ENCODE measurements at regions not wholly inside any gene's neighbourhood (a gene's known extent, or its start where the extent isn't known, plus 50 kb on each side); places are given as distances from the start of the nearest gene placed in this dataset.
"Not testable (repeated sequence)": the region's sequence is repeated elsewhere in the genome, so short reads cannot be mapped to it uniquely, and the experiment has no call there.

DNA sequence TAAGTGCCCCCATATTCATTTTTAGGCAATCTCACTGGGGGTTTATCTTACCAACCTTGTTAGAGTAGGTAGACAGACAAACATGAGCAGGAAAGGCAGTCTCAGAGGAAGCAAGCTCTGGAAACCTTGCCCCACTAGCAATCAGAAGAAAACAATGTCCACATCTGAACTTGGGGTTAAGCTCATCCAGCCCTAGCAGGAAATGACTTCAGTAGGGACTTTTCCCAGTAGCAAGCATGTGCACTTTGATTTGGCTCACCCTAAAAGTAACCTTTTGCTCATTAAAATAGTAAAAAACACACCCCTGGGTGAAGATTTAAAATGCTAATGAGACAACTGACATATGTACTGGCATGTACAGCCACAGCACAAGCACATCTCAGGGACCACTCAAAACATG, 175.5 kb downstream of the AKAIN1 start:
- DNase-seq = no peak

DNA sequence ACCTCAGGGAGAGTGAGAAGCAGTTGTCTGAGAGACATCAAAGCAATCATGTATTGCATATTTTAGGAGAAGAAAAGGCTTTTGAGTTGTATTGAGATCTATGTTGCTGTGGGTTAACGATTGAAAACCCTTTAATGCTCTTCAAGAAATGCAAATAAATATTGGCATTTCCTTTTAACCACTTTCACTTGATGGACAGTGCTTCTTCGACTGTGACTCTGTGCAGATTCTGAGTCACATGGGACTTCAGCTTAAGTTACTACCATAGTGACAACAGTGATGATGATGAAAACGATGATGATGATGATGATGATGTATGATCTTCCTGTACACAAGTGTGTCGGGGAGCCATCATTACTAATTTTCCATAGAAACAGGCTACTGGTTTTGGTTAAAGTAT, 181.8 kb downstream of the AKAIN1 start:
- no peak for DNase-seq

DNA sequence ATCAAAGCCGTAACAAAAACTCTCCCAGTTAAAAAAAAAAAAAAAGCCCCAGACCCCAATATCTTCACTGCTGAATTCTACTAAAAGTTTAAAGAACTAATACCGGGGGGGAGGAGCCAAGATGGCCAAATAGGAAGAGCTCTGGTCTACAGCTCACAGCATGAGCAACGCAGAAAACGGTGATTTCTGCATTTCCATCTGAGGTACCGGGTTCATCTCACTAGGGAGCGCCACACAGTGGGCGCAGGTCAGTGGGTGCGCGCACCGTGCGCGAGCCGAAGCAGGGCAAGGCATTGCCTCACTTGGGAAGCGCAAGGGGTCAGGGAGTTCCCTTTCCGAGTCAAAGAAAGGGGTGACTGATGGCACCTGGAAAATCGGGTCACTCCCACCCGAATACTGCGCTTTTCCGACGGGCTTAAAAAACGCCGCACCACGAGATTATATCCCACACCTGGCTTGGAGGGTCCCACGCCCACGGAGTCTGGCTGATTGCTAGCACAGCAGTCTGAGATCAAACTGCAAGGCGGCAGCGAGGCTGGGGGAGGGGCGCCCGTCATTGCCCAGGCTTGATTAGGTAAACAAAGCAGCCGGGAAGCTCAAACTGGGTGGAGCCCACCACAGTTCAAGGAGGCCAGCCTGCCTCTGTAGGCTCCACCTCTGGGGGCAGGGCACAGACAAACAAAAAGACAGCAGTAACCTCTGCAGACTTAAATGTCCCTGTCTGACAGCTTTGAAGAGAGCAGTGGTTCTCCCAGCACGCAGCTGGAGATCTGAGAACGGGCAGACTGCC, 192.8 kb downstream of the AKAIN1 start:
- DNase-seq = peak; percentile 8

DNA sequence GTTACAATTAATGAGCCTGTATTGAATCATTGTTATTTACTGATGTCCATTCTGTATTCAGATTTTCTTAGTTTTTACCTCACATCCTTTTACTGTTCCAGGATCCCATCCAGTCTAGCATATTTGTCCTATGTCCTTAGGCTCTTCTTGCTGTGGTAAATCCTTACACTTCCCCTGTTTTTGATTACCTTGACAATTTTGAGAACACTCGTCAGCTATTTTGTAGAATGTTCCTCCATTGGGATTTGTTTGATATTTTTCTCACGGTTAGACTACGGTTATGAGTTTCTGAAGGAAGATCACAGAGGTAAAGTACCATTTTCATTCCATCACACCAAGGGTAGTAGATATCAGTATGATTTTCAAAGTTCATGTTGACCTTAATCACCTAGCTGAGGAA, 202.3 kb downstream of the AKAIN1 start:
- DNase-seq = no peak

DNA sequence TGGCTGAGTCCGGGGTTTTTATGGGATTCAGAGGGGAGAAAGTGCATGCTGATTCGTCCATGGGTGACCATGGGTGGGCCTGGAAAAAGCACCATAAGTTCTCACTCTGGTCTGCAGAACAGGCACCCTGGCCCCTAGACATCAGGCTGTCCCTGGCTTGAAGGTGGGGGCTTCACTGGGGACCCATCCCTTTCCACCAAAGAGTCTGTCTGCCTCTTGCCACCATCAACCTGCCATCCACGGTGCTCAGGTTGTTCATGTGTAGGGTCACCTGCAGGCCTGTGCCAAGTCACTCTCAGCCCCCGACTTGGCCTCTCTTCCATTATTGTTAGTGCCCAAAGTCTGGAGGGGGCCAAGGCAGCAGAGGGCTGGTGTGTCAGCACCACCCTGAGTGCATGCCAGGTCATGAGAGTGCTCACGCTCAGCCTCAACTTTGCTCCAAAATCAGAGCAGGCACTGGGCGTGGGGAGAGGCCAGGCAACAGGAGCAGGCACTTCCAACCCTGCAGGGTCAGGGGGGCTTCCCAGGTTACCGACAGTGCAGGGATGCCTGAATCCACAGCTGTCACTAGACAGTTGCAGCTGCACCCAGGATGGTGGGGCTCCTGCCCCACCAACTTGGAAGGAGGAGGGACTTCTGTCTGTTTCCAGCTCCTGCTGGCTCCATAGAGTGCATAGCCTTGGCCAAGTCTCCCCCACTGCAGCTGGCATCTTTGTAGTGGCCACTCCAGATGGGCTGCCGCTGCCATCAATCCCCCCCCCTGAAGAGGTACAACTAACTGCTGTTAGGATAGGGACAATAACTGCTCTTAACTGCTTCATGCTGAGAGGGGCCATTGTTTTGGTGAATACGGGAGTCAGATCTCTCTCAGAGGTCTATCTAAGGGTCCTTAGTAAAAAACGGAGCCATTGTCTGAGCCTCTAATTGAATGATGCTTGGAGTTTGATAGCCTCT, 209.3 kb downstream of the AKAIN1 start:
- no peak for DNase-seq

DNA sequence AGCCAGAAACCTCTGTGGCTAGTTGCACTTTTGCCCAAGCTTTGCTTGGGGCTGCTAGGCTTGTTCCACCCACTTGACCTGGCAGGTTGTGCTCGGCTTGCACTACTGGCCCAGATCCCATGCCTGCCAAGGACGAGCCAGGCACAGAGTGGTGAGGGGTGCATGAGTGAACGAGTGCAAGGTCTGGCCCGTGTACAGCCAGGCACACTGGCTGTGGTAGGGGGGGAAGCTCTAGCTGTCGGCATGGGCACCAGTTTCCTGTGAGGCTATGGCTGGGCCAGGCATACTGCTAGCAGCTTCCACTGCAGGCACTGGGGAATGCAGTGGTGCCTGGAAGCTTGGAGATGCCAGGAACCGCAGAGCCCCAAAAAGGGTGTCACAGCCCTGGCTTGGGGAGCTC, 210.4 kb downstream of the AKAIN1 start:
- DNase-seq = no peak

DNA sequence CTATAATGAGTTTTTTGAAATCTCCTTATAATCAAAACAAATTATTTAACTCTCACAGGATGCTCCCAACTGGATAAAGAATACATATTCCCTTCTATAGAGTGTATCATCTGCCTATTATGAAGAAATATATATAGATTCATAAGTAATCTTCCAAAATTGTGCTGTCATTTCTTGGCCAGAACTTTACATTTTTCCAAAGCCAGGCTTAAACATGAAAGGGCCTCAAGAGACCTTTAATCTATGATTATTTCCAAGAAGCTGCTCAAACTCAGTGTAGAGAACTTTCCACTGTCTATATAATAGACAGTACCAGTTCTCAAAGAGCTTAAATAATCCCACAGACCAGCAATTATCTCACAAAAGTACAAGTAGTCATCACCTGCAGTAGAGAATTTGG, 211.0 kb downstream of the AKAIN1 start:
- DNase-seq = no peak

DNA sequence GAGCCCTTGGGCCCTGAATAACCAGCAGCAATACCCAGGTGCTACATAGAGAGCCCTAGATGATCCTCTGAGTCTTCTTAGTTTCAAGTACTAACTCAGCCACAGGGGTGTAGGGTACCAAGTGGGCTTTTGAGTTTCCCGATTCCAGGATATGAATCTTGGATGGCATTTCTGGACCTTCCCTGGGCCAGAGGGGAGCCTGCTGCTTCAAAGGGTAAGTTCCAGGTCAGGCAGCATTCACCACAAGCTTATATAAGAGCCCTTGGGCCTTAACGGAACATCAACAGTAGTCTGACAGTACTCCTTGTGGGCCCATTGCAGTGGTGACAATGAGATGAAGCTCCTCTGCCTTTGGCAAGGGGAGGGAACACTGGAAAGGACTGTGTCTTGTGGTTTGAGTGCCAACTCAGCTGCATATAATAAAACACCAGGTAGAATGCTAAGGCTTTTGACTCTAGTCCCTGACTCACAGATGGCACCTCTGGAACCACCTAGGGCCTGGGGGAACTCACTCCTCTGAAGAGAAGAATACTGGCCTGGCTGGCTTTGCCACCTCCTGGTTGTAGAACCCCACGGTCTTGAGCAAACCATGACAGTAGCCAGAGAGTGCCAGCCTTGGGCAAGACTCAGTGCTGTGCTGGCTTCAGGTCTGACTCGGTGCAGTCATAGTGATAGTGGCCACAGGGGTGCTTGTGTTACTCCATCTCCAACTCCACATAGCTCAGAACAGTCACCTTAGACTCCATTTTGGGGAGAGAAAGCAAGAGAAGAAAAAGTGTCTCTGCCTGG, 235.7 kb downstream of the AKAIN1 start:
- DNase-seq = no peak

DNA sequence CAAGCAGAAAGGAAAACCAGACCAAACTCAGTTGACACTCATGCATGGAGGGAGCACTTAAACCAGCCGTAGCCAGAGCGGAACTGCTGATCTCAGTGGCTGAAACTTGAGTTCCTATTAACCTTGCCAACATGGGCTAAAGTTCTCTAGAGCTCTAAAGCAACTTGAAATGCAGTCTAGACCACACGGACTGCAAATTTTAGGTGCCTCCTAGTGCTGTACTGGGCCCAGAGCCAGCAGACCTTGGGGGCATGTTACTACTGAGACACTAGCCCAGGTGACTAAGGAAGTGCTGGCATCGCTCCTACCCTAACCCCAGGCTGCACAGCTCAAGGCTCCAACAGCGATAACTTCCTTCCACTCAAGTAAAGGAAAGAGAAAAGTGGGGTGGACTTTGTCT, 236.5 kb downstream of the AKAIN1 start:
- no peak for DNase-seq

DNA sequence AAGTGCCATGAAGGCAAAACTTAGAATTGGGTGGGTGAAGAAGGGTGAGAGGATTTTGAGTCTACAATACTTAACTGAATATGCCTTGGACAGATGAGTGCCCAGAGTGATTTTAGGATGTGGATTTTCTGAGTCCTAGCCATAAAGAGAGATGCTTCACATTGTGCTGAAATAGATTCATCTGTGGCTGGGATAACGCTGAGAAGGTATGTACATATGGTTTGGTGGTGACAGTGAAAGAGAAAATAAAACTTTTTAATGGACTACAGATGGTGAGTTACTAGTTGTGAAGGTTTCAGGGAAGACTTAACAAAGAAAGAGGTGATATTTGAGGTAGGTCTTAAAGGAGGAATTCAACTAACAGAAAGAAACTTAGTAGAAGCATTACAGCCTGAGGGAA, 265.8 kb downstream of the AKAIN1 start:
- no peak for DNase-seq

DNA sequence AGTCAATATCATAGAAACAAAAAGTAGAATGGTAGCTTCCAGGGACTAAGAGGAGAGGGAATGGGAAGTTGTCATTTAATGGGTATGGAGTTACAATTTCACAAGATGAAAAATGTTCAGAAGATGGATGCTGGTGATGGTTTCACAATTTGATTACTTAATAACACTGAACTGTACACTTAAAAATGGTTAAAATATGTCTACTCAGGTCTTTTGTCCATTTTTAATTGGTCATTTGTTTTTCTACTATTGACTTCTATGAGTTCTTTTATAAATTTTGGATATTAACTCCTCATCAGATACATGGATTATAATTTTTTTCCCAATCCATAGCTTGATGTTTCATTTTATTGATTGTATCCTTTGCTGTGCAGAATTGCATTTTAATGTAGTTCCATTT, 275.5 kb downstream of the AKAIN1 start:
- no peak for DNase-seq

DNA sequence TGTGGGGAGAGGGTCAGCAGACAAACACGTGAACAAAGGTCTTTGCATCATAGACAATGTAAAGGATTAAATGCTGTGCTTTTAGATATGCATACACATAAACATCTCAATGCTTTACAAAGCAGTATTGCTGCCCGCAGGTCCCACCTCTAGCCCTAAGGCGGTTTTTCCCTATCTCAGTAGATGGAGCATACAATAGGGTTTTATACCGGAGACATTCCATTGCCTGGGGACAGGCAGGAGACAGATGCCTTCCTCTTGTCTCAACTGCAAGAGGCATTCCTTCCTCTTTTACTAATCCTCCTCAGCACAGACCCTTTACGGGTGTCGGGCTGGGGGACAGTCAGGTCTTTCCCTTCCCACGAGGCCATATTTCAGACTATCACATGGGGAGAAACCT, 279.5 kb downstream of the AKAIN1 start:
- not testable (repeated sequence) for DNase-seq

DNA sequence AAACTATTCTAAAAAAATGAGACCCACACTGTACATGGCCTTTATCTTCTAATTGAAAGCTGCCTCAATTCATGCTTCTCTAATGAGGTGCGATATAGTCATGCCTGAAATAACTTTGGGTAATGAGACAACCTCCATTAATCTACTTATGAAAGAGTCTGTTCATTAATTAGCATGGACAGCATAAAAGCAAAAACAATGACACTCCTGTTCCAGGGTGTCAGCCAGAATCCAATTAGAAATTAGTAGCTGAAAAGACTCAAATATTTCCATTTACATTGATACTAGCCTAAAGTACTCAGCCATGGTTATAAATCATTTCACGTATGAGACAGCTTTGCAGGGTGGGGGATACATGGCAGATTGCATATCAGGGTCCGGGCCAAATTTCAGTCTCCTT, 288.7 kb downstream of the AKAIN1 start:
- no peak for DNase-seq

DNA sequence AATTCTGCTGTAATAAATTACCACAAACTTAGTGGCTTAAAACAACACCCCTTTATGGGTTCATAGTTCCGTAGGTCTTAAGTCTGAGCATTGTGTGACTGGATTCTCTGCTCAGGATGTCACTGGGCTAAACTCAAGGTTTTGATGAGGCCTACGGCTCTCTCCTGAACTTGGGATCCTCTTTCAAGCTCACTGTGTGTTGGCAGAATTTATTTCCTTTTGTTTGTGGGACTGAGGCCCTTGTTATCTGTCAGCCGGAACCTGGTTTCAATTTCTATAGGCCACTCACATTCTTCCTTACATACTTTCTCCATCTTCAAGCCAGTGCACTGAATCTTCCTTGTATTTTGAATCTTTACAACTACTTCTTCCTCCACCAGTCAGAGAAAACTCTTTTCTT, 290.2 kb downstream of the AKAIN1 start:
- no peak for DNase-seq

DNA sequence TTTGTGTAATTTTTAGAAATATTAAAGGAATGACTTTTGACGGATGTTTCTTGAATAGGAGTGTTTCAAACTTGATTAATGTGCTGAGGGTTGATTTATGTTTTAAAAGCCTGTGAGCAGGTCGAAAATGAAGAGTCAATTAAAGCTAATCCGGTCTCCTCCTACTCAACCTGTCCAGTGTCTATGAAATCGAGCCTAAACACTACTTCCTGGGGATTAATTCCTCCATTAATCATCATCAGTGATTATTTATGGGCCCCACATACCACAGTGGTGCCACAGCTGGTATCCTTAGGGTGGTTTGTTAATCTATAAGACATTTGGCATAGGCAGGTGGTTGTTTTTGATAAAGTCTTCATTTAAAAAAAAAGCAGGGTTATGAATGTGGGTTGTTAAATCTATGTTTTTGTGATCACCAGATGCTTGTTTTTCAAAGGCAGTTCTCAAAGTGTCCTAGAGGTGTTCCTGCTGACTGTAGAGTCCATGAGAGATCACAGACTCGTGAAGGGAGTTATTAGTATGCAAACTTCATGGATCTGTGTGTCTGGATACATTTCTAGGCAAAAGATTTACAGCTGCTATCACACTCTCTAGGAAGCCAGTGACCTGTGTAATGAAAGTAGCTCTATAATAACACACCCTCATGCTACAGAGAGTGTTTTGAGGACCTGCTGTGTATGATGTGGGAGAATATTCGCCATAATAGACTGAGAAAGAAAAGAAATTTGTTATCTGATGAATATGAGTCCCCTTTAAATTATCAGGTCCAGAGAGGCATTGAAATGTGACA, 308.6 kb downstream of the AKAIN1 start:
- peak; percentile 18 for DNase-seq

DNA sequence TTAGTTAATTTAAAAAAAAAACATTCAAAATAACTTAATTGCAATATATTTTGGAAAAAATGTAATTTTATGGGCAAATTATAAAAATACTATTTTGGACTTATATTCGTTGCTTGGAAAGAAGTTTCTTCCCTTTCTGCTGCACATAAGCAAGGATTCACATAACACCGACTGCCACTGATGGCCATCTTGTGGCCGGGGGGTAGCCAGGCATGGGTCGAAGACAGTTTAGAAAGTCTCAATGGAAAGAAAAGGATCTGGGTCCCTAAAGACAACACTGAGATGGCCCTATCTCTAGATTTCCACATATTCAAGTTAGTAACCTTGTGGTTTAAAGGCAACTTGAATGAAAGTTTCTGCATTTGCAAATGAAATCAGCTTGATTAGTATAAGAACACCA, 318.6 kb downstream of the AKAIN1 start:
- no peak for DNase-seq

DNA sequence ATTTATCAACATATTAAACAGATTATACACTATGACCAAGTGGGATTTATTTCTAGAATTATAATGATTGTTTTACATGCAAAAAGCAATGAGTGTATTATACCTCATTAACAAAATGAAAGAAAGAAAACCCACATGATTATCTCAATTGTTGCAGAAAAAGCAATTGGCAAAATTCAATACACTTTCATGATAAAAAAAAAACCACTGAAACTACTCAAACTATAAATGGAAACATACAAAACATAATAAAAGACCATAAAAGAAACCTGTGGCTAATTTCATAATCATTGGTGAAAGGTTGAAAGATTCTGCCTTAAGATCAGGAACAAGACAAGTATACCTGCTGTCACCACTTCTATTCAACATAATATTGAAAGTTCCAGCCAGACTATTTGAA, 325.9 kb downstream of the AKAIN1 start:
- no peak for DNase-seq

DNA sequence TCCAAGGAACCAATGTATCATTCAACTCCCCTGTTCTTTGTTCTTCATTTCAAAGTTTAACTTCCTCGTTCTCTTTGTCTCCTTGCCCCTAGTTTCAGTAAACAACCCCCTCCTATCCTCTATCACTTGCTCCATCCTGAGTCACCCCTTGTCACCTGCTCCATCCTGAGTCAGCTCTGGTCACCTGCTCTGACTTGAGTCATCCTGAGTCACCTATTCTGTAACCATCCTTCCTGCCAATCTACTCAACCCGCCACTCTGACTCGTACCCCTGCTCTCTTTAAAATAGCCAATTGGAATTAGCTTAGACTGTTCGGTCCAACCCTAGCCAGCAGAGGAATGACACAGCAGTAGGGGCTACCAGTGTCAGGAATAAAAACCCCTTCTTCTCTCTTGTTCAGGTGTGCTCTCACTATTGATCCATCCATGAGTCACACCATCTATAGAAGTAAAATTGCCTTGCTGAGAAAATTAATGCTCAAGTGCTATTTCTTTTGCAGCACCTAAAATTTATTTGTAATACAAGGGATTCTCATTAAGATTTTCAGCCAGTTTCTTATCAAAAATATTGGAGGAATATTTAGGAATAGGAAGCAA, 326.8 kb downstream of the AKAIN1 start:
- DNase-seq = no peak

DNA sequence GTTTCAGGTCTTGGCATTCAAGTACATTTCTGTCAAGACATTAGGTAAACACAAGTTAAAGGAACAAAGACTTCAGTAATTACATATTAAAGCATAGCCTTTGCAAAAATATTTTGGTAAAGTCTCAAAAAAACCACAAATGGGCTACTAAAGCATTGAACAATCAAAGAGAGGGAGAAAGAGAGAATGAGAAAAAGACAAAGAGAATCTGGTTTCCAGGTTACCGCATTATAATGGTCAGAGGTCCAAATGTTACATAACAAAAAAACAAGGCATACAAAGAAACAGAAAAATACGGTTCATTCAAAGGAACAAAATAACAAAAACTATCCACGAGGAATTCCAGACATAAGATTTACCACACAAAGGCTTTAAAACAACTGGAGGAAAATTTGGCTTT, 327.9 kb downstream of the AKAIN1 start:
- DNase-seq = no peak

DNA sequence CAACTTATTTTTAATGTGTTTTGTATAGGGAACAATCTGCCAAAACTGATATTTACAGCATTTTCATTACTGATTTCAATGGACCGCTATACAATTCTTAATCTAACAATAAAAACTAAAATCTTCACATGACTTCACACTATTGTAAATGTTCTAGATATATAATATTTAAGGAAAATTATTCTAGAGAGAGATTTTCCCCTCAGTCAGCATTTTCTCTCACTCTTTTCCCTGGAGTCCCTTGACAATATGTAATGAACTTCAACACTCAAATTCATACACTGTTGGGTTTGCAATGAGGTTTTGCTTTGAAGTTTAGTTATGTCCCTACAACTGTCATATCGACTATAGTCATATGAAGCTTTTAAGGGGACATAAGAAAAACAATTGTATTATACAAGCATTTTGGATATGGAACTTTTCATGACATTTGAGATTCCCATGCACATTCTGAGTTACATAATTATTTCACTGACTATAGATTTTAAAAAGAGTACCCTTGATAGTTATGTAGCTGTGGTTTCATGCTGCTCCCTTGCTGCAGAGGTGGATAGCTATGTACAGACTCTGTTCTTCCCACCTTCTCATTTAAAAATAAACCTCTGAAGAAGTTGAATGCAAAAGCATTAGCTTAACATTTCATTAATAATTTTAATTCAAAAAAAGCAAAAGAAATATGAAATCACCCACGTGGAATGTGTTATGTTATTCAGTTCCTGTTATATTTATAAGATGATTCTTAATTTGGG, 338.5 kb downstream of the AKAIN1 start:
- DNase-seq = no peak

DNA sequence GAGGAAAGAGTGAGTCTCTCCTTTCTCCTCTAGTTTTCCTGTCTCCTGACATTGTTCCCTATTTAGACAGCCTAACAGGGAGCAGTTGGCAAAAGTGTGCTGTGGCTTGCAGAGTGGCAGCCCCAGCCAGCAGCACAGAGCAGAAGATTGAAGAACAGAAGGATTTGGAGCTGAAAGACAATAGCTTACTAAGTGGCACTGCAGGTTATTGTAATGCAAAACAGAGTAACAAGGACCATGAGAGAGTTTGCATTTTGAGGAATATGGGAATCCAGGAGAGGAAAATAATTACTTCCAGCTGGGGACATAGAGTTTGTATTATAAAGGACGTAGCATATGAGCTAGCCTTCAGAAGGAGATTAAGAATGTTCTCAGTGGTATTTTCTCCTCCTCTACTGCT, 342.4 kb downstream of the AKAIN1 start:
- no peak for DNase-seq
